A549 (cell line): ENCODE measurements at regions not wholly inside any gene's neighbourhood (a gene's known extent, or its start where the extent isn't known, plus 50 kb on each side); places are given as distances from the start of the nearest gene placed in this dataset.

Experiments used
- ATAC-seq, 2 experiments: fragments of 200-7000 bp in 1 of 2; fragments of >200 bp in 1 of 2; cut with Nextera tagmentation in 1 of 2; cut with Tn5 transposase in 1 of 2; 3 replicates each; pipeline versions ENCODE4 v1.8.0 to v1.9.1; 2018 to 2020; ENCODE audit warnings: mild to moderate bottlenecking in 1 of 2, moderate library complexity in 1 of 2
- CTCF ChIA-PET: fragments of 300-600 bp; sonication (Branson Sonifier 250); formaldehyde crosslinking; extraction: SDS; loops from one replicate; lab custom pipeline; 2021; ENCODE audit warnings: antibody characterized with exemption, inconsistent platforms; lab: Yijun Ruan, JAX
- POLR2A ChIA-PET: fragments of 350-600 bp; formaldehyde crosslinking; extraction: SDS; loops from one replicate; lab custom pipeline; 2021; ENCODE audit warnings: antibody characterized with exemption, inconsistent platforms; lab: Yijun Ruan, JAX
- DNase-seq, 2 experiments: peaks; one replicate each; pipeline versions ENCODE4 v3.0.0 to v3.0.0-alpha.2; 2011 to 2016; ENCODE audit warnings: low read depth in 1 of 2, low spot score in 1 of 2
- FAIRE-seq: peaks from 2 replicates; lab custom pipeline; 2011; peaks lifted over from hg19 to GRCh38; lab: Jason Lieb, UNC
- H3K27ac ChIP-seq, 2 experiments: fragments of >200 bp; sonication (Bioruptor Twin); formaldehyde crosslinking; 3 replicates each; pipeline ENCODE4 v1.5.1; 2016 to 2017
- H3K4me1 ChIP-seq: fragments of >200 bp; sonication (Bioruptor Twin); formaldehyde crosslinking; 3 replicates; pipeline ENCODE4 v1.6.1; 2016
- H3K4me2 ChIP-seq: fragments of >200 bp; sonication (Bioruptor Twin); formaldehyde crosslinking; 3 replicates; pipeline ENCODE4 v1.6.1; 2016
- H3K4me3 ChIP-seq: fragments of >200 bp; sonication (Bioruptor Twin); formaldehyde crosslinking; 3 replicates; pipeline ENCODE4 v1.5.1; 2016
- H3K9me3 ChIP-seq: fragments of >200 bp; sonication (Bioruptor Twin); formaldehyde crosslinking; 3 replicates; pipeline ENCODE4 v1.6.1; 2016
- CEBPB ChIP-seq, 2 experiments: fragments of >200 bp in 1 of 2; sonication (Bioruptor Twin) in 1 of 2; formaldehyde crosslinking in 1 of 2; IDR thresholded peaks; 2 replicates each; pipeline ENCODE4 v1.6.1; 2012 to 2016
- CHD2 ChIP-seq: fragments of 150-350 bp; IDR thresholded peaks from 2 replicates; pipeline ENCODE4 v1.6.1; 2014; ENCODE audit warnings: low read length; ENCODE audit not compliant: partially characterized antibody
- FOSB ChIP-seq: fragments of 250-450 bp; sonication (Bioruptor Pico); IDR thresholded peaks from 2 replicates; pipeline ENCODE4 v1.5.0; 2020; ENCODE audit warnings: mild to moderate bottlenecking, moderate library complexity
- GATA3 ChIP-seq: IDR thresholded peaks from 2 replicates; pipeline ENCODE4 v1.6.1; 2012; ENCODE audit warnings: borderline replicate concordance
- HEYL ChIP-seq: fragments of 250-450 bp; sonication (Bioruptor Pico); IDR thresholded peaks from 2 replicates; pipeline ENCODE4 v1.8.0; 2021; ENCODE audit warnings: mild to moderate bottlenecking, moderate library complexity
- HMGXB4 ChIP-seq: fragments of 250-450 bp; sonication (Bioruptor Pico); IDR thresholded peaks from 2 replicates; pipeline ENCODE4 v1.5.0; 2021; ENCODE audit warnings: mild to moderate bottlenecking, moderate library complexity, borderline replicate concordance
- MAFK ChIP-seq: fragments of 450-650 bp; IDR thresholded peaks from 2 replicates; pipeline ENCODE4 v1.6.1; 2014; ENCODE audit not compliant: partially characterized antibody
- MYC ChIP-seq: IDR thresholded peaks from 2 replicates; pipeline ENCODE4 v1.6.1; 2012; ENCODE audit warnings: mild to moderate bottlenecking, inconsistent platforms, low read length, improper control_type of control experiment, borderline replicate concordance
- RAD21 ChIP-seq, 2 experiments: fragments of >200 bp in 1 of 2; sonication (Bioruptor Twin) in 1 of 2; formaldehyde crosslinking in 1 of 2; IDR thresholded peaks in 1 of 2; conservative IDR thresholded peaks in 1 of 2; 2 replicates in 1 of 2; 3 replicates in 1 of 2; pipeline ENCODE4 v1.6.1; 2012 to 2018; ENCODE audit warnings: inconsistent platforms in 1 of 2
- RARB ChIP-seq: fragments of 250-450 bp; sonication (Bioruptor Pico); IDR thresholded peaks from 2 replicates; pipeline ENCODE4 v1.8.0; 2021; ENCODE audit warnings: mild to moderate bottlenecking, moderate library complexity
- SMC3 ChIP-seq: fragments of >200 bp; sonication (Bioruptor Twin); formaldehyde crosslinking; IDR thresholded peaks from 3 replicates; pipeline ENCODE4 v1.6.1; 2018; ENCODE audit warnings: inconsistent platforms
- SREBF2 ChIP-seq: fragments of 450-650 bp; IDR thresholded peaks from 2 replicates; pipeline ENCODE4 v1.6.1; 2014; ENCODE audit warnings: mild to moderate bottlenecking, moderate library complexity
- TFCP2L1 ChIP-seq: fragments of 250-450 bp; sonication (Bioruptor Pico); IDR thresholded peaks from 2 replicates; pipeline ENCODE4 v1.5.0; 2021; ENCODE audit warnings: mild to moderate bottlenecking
- ZSCAN20 ChIP-seq: fragments of 250-450 bp; sonication (Bioruptor Pico); IDR thresholded peaks from 2 replicates; pipeline ENCODE4 v1.8.0; 2022; ENCODE audit warnings: mild to moderate bottlenecking, moderate library complexity
- WGBS: methylation state at CpG from one replicate; pipeline ENCODE4 v1.1.6; 2017; ENCODE audit errors: missing lambda C conversion rate; 5-methylcytosine and 5-hydroxymethylcytosine counted together
- TF ChIP-seq, protein P1 (sequence below): fragments of >200 bp; sonication (Bioruptor Twin); formaldehyde crosslinking; IDR thresholded peaks from 3 replicates; pipeline ENCODE4 v1.5.1; 2016
- TF ChIP-seq, protein P2 (sequence below): fragments of 150-350 bp; IDR thresholded peaks from 2 replicates; pipeline ENCODE4 v1.6.1; 2014; ENCODE audit warnings: low read depth, mild to moderate bottlenecking, low read length

- TF ChIP-seq, protein P1, sequence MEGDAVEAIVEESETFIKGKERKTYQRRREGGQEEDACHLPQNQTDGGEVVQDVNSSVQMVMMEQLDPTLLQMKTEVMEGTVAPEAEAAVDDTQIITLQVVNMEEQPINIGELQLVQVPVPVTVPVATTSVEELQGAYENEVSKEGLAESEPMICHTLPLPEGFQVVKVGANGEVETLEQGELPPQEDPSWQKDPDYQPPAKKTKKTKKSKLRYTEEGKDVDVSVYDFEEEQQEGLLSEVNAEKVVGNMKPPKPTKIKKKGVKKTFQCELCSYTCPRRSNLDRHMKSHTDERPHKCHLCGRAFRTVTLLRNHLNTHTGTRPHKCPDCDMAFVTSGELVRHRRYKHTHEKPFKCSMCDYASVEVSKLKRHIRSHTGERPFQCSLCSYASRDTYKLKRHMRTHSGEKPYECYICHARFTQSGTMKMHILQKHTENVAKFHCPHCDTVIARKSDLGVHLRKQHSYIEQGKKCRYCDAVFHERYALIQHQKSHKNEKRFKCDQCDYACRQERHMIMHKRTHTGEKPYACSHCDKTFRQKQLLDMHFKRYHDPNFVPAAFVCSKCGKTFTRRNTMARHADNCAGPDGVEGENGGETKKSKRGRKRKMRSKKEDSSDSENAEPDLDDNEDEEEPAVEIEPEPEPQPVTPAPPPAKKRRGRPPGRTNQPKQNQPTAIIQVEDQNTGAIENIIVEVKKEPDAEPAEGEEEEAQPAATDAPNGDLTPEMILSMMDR: no peak
- no peak for TF ChIP-seq RARB (CRISPR knock-in tag)
- no peak for TF ChIP-seq GATA3
- no peak for TF ChIP-seq ZSCAN20 (CRISPR knock-in tag)
- no peak for TF ChIP-seq HMGXB4 (CRISPR knock-in tag)
- no peak for TF ChIP-seq HEYL (CRISPR knock-in tag)
- no peak for TF ChIP-seq TFCP2L1 (CRISPR knock-in tag)
- TF ChIP-seq FOSB: no peak
- TF ChIP-seq, protein P2, sequence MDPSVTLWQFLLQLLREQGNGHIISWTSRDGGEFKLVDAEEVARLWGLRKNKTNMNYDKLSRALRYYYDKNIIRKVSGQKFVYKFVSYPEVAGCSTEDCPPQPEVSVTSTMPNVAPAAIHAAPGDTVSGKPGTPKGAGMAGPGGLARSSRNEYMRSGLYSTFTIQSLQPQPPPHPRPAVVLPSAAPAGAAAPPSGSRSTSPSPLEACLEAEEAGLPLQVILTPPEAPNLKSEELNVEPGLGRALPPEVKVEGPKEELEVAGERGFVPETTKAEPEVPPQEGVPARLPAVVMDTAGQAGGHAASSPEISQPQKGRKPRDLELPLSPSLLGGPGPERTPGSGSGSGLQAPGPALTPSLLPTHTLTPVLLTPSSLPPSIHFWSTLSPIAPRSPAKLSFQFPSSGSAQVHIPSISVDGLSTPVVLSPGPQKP: no peak
- TF ChIP-seq CEBPB (IDR thresholded peaks at IDR 0.05): no peak
- TF ChIP-seq, all 56 proteins: peak for 0
Measured at GRCh38 chr4:115852767-115853091, 739.3 kb upstream of the NDST4 start (continued).

- DNase-seq (peak in 1 of 2 experiments; percentile 48), ATAC-seq (peak in 1 of 2 experiments; percentile 67; a peak in 2 of 6 replicates), FAIRE-seq (no peak)
- H3K4me3 ChIP-seq: no peak overlapping the region
- no peaks in the 10 kb centered on the region for H3K9me3 ChIP-seq
- no peak overlapping the region for H3K4me2 ChIP-seq
- POLR2A ChIA-PET: no interaction called here
- H3K4me1 ChIP-seq: no peaks in the 10 kb centered on the region
- 15% methylated on average over 6 of the region's 6 CpGs for WGBS
- no peak overlapping the region for H3K27ac ChIP-seq
- peak; percentile 77 for TF ChIP-seq MAFK
- no peak for TF ChIP-seq SREBF2
- TF ChIP-seq RAD21 (conservative IDR thresholded peaks at IDR 0.05 in 1 of 2, IDR thresholded peaks at IDR 0.05 in 1 of 2): peak in 1 of 2 experiments; percentile 14; a peak in 1 of 5 replicates
- TF ChIP-seq CHD2: no peak
- TF ChIP-seq, protein P1: peak; percentile 20; the same call in 1 of the 3 replicates
- no peak for TF ChIP-seq HMGXB4 (CRISPR knock-in tag)
- TF ChIP-seq SMC3: 0 out of 3 replicates have a peak, but pooled peaks have one; percentile 10
- no peak for TF ChIP-seq MYC
- TF ChIP-seq, all 56 proteins: peak for 4
- CTCF ChIA-PET: no interaction called here
Measured at GRCh38 chr4:115851918-115852766, 738.7 kb upstream of the NDST4 start.
